Testis (tissue), 2 donors: ENCODE measurements at regions not wholly inside any gene's neighbourhood (a gene's known extent, or its start where the extent isn't known, plus 50 kb on each side); places are given as distances from the start of the nearest gene placed in this dataset.

Experiments
- DNase-seq: peaks from one replicate; pipeline ENCODE4 v3.0.0-alpha.2; 2019
- H3K27ac ChIP-seq, 2 donors: fragments of 200-600 bp; sonication (generic); one replicate each; pipeline ENCODE4 v1.5.1; 2019
- H3K27me3 ChIP-seq: fragments of 200-600 bp; sonication (generic); one replicate; pipeline ENCODE4 v1.5.1; 2019
- H3K36me3 ChIP-seq: fragments of 200-600 bp; sonication (generic); one replicate; pipeline ENCODE4 v1.5.1; 2017; ENCODE audit warnings: low read depth; ENCODE audit errors: missing control alignments
- H3K4me1 ChIP-seq: fragments of 200-600 bp; sonication (generic); one replicate; pipeline ENCODE4 v1.5.1; 2019
- H3K4me3 ChIP-seq, 2 donors: fragments of 200-600 bp; sonication (generic); one replicate each; pipeline ENCODE4 v1.5.1; 2017 to 2019
- H3K9me3 ChIP-seq: fragments of 200-600 bp; sonication (generic); one replicate; pipeline ENCODE4 v1.5.1; 2017
- POLR2A ChIP-seq: fragments of 450-650 bp; IDR thresholded peaks from one replicate; pipeline ENCODE4 v1.6.1; 2017; ENCODE audit warnings: antibody characterized with exemption, mild to moderate bottlenecking, moderate library complexity
- WGBS, 2 donors: methylation state at CpG; one replicate each; pipeline ENCODE4 v1.1.5; 2018; 5-methylcytosine and 5-hydroxymethylcytosine counted together
- intact Hi-C: fragments of 100-400 bp; cut with DNase I; formaldehyde crosslinking; loops from one replicate; pipeline ENCODE4 v1.15.1; 2023; ENCODE audit warnings: low total_unique reads
- TF ChIP-seq, protein P1 (sequence below), 3 experiments: fragments of 450-650 bp in 2 of 3; fragments of 200-600 bp in 1 of 3; sonication (generic) in 1 of 3; IDR thresholded peaks; one replicate each; pipeline ENCODE4 v1.5.1; 2016 to 2019; ENCODE audit warnings: antibody characterized with exemption in 3 of 3, mild to moderate bottlenecking in 2 of 3, moderate library complexity in 1 of 3

DNA sequence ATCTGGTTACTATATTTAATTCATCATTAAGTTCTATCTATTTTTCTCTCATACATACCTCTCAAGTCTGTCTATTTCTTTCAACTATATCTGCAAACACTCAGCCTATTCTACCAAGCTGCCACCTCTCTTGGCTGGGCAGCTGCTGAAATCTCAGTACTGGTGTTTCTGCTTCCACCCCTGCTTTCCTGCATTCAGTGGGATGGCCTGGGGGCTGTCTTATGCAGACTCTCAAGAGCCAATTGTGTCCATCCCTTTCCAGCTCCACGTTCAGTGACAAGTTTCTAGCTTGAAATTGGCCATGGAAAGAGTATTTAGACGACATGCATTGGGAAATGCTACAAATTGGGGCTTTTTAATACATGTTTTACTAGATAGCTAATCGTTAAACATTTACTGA lies 378.4 kb upstream of the DPPA4 start:
- Histone ChIP-seq H3K9me3 (no peaks in the 10 kb centered on the region), H3K4me1 (no peaks in the 10 kb centered on the region), H3K36me3 (no peaks in the 10 kb centered on the region), H3K27ac (no peak overlapping the region), H3K27me3 (no peaks in the 10 kb centered on the region), H3K4me3 (no peak overlapping the region)
- DNase-seq = no peak
- WGBS, 2 donors = 69 to 73% methylated on average over 3 of the region's 3 CpGs
- no peak for TF ChIP-seq POLR2A
- TF ChIP-seq, protein P1, sequence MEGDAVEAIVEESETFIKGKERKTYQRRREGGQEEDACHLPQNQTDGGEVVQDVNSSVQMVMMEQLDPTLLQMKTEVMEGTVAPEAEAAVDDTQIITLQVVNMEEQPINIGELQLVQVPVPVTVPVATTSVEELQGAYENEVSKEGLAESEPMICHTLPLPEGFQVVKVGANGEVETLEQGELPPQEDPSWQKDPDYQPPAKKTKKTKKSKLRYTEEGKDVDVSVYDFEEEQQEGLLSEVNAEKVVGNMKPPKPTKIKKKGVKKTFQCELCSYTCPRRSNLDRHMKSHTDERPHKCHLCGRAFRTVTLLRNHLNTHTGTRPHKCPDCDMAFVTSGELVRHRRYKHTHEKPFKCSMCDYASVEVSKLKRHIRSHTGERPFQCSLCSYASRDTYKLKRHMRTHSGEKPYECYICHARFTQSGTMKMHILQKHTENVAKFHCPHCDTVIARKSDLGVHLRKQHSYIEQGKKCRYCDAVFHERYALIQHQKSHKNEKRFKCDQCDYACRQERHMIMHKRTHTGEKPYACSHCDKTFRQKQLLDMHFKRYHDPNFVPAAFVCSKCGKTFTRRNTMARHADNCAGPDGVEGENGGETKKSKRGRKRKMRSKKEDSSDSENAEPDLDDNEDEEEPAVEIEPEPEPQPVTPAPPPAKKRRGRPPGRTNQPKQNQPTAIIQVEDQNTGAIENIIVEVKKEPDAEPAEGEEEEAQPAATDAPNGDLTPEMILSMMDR (IDR thresholded peaks at IDR 0.05) = no peak
- intact Hi-C loops = no loop called here

DNA sequence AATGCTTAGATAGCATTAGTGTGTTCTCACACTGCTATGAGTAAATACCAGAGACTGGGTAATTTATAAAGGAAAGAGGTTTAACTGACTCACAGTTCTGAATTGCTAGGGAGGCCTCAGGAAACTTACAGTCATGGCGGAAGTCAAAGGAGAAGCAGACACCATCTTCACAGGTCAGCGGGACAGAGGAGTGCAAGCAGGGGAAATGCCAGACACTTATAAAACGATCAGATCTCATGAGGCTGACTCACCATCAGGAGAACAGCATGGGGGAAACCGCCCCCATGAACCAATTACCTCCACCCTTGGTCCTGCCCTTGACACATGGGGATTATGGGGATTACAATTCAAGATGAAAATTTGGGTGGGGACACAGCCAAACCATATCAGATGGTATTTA lies 381.5 kb upstream of the DPPA4 start:
- H3K4me3 ChIP-seq = no peak overlapping the region

DNA sequence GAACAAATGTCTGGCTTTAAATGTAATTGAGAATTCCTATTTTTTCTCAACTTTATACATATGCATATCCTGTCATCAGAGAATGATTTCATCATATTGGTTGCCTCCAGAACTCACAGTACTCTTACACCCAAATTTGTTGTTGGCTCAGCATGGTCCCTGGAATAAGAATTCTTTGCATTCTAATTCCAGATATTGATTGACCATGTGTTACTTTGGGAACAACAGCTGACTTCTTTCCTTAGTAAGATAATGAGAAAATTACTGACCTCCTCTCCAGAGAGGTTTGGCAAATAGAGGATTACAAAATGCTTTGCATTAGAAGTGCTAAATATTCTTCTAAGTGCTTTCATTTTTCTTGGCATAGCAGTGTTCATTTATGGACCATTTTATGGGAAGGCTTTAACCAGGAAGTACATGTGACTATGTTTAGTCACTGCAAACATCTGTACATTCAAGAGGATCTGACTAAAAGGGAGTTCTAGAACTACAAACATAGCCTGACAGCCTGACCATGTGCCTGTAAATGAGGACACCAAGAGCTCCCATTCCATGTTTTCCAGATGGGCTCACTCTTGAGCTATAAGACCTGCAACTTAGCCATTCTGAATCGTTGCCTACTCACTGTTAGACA lies 391.6 kb upstream of the DPPA4 start:
- WGBS, 2 donors = 65 to 81% methylated on average over 1 of the region's 1 CpG
- no peak for TF ChIP-seq POLR2A
- TF ChIP-seq, protein P1 (IDR thresholded peaks at IDR 0.05) = no peak
- no peak overlapping the region for H3K27ac ChIP-seq
- H3K4me1 ChIP-seq = no peaks in the 10 kb centered on the region
- H3K36me3 ChIP-seq = no peaks in the 10 kb centered on the region
- no peaks in the 10 kb centered on the region for H3K9me3 ChIP-seq
- intact Hi-C loops = no loop called here
- no peak overlapping the region for H3K4me3 ChIP-seq
- no peaks in the 10 kb centered on the region for H3K27me3 ChIP-seq
- DNase-seq = no peak

More for the DNA sequence above, 381.5 kb upstream of the DPPA4 start:
- no peaks in the 10 kb centered on the region for H3K9me3 ChIP-seq
- no peak overlapping the region for H3K27ac ChIP-seq
- DNase-seq = no peak
- 84 to 89% methylated on average over 3 to 4 of the region's 4 CpGs for WGBS, 2 donors
- no peaks in the 10 kb centered on the region for H3K27me3 ChIP-seq
- no peak for TF ChIP-seq POLR2A
- TF ChIP-seq, protein P1 (IDR thresholded peaks at IDR 0.05) = no peak
- H3K4me1 ChIP-seq = no peaks in the 10 kb centered on the region
- H3K36me3 ChIP-seq = no peaks in the 10 kb centered on the region
- intact Hi-C loops = no loop called here

DNA sequence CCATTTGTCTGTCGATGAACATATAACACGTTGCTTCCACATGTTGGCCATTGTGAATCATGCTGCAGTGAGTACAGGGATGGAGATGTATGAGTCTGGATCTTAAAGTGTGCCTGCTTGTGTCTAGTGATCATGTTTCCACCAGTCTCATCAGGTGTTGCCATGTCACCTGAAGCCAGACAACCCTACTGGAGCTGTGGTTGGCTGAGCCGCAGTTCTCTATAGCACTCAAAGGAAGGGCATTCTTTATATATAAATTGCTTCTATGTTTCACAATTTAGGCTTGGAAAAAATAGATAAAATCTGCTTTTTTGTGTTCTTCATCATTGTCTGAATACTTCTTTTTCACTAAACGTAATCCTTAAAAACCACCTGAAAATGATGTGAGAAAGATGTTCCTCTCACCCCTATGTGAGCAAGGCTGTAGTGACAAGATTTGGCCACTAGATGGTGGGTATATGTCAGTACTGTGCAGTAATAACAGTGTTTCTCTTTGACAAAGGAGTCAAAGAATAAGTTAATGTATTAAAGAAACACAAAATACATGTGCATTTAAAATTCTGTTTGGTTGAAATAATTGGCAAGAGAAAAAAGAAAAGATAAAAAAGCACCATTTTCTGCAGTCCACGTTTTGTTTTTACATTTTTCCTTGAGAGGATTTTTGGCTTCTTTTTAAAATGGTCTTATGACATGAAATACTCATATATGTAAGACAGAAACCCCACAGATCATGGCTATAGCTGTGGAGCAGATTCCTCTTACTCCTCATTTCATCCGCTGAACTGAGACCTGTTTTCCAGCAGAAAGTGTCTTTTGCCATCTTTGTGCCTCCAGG lies 394.5 kb upstream of the DPPA4 start:
- peak; percentile 87 for DNase-seq
- TF ChIP-seq POLR2A = no peak
- TF ChIP-seq, protein P1 (IDR thresholded peaks at IDR 0.05) = peak; percentile 89 to 94 (median 93)
- no peak overlapping the region for H3K4me3 ChIP-seq
- no peaks in the 10 kb centered on the region for H3K27me3 ChIP-seq
- no peak overlapping the region for H3K27ac ChIP-seq
- intact Hi-C loops = no loop called here
- no peaks in the 10 kb centered on the region for H3K36me3 ChIP-seq
- no peaks in the 10 kb centered on the region for H3K4me1 ChIP-seq
- H3K9me3 ChIP-seq = no peaks in the 10 kb centered on the region
- 70% methylated on average over 6 of the region's 6 CpGs for WGBS, 2 donors
